Stimulated activated CD4-positive, alpha-beta T cell treated with anti-CD3 and anti-CD28 coated beads, Interleukin-15, amount 100 ng/mL, for 24 hours (primary cell): ENCODE measurements at regions not wholly inside any gene's neighbourhood (a gene's known extent, or its start where the extent isn't known, plus 50 kb on each side); places are given as distances from the start of the nearest gene placed in this dataset.
A peak's percentile ranks its signal among the peaks of the same experiment; 100 is the strongest.

ENCODE experiments used
- DNase-seq: peaks from one replicate; pipeline ENCODE4 v3.0.0-alpha.2; 2020

DNA sequence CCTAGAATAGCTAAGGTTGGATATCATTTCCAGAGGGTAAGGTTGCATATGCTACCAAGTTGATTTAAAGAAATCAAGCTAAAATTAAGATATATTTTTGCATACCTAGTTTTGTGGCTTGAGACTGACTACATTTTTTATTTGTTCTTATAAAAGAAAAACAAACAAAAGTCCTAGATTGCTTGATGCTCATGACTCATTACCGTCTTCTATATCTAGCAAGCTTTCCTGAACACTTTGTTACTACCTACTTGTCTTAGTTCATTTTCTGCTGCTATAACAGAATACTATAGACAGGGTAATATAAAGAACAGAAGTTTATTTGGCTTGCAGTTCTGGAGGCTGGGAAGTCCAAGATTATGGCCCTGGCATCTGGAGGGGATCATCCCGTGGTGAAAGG lies 152.1 kb upstream of the THRB start:
- DNase-seq, result no peak

DNA sequence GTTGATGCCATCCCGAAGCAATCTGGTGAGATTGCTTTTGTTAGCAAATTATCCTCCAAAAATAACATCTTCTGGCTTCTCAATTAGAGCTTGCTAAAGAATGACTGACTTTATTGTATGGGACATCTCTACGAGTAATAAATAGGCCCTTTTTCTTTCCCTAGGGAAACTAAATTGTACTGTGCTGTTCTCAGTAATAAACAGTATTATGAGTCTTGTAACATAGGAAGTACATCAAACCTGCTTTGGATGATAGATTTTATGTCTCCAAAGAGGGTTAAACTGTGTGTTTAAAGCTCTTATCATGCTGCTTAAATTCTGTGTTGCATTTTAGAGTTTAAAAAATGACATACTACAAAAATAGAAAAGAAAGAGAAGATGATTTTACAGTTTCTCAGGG lies 153.4 kb upstream of the THRB start:
- no peak for DNase-seq

DNA sequence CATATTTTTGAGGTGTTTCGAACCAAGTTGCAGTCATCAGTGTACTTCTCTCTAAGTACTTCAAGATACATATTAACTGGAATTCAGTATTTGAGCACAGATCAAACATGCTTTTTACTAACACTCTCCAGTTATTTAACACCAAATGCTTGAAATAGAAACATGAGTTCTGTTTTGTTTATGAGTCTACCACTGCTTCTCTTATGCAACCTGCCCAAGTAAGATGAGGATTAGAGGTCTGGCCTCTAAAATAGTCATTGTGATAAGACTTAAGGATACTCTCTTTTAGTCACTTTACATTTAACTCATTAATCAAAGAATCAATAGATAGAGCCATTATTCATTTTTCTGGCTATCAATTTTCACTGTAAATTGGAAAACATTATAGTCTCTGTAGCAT lies 156.2 kb upstream of the THRB start:
- no peak for DNase-seq

DNA sequence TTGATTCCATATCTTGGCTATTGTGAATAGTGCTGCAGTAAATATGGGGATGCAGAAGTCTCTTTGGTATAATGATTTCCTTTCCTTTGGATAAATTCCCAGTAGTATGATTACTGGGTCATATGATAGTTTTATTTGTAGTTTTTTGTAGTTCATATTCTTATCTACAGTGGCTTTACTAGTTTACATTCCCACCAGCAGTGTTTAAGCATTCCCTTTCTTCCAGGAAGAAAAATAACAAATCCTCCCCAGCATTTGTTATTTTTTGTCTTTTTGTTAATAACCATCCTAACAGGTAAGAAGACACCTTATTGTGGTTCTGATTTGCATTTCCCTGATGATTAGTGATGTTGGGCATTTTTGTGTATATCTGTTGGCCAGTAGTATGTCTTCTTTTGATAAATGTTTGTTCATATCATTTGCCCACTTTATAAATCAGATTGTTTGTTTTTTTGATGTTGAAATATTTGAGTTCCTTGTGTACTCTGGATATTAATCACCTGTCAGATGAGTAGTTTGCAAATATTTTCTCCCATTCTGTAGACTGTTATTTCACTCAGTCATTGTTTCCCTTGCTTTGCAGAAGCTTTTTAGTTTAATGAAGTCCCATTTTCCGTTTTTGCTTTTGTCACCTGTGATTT lies 163.3 kb upstream of the THRB start:
- DNase-seq, result no peak

DNA sequence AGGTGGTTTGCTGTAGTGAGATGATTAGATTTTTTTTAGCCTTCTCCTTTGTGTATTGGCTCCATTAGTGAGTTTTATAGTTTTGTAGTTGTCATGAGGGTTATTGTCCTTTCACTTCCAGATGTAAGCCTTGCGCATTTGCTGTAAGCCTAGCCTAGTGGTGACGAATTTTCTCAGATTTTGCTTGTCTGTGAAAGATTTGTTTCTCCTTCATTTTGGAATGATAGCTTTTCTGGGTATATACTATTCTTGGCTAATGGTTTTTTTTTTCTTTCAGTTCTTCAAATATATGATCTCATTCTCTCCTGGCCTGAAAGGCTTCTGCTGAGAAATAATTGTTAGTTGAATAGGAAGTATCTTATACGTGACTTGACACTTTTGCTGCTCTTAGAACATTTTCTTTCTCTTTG lies 166.5 kb upstream of the THRB start:
- no peak for DNase-seq

DNA sequence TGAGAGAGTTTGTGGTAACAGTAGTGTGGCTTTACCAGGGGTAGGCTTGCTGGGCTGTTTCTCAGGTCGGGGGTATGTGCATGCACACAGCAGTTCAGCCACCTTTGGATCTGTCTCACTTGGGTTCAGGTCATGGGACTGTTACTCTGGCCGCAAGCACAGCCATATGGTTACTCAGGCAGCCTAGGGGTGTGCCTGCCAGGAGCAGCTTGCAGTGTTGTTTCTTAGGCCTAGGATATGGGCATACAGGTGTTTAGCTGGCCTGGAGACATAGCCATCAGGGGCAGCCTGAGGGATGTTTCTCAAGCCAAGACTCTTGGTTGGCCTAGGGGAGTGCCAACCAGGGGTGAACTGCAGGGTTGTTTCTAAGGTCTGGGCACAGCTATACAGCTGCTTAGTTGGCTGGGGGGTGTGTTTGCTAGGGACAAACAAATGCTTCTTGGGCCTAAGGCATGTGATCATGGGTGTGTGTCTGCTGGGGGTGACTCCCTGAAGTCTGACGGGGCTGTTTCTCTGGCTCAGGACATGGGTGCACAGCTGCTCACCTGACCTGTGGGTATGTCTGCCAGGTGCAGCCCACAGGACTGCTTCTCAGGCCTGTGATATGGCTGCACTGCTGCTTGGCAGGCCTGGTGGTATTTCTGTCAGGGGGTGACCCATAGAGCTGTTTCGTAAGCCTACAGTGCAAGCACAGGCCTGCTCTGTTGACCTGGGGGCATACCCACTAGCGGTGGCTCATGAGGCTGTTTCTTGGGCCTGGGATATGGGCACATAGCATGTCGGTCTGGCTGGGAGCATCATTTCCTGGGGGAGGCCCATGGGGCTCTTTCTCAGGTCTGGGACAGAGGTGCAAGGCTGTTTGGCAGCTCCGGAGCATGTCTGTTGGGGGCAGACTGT lies 168.0 kb upstream of the THRB start:
- no peak for DNase-seq

DNA sequence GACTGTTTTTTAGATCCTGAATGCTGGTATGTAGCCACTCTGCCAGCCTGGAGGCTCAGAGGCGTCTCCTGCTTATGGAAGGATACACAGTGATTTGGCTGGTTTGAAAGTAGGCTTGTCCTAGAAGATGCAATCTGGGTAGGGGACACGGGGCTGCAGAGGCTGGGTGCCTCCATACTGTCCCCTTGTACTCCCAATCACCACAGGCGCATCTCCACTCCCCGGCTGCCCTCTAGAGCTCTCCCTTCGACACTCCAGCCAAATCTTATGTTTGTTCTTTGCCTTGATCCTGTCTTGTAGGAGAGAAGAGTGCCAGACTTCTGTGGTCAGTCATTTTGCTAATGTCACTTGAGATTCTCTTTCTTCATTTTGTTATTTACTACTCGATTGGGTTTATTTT lies 168.8 kb upstream of the THRB start:
- no peak for DNase-seq

DNA sequence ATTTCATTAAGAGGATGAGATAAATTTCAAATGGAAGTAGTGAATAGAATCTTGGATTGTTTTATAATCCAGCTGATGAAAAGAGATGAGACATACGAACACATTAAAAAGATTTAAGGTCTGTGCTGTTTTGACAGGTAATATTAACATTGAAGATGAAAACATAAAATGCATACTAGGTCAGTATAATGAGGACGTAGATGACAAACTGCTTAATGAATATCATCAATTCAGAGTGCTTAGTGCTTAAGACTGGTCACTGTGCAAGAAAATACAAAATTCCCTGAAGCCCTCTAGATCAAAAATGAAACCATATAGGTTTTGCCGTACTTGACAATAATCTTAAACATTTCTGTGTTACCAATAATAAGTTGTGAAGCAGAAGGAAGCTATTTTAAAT lies 173.4 kb upstream of the THRB start:
- DNase-seq, result no peak

DNA sequence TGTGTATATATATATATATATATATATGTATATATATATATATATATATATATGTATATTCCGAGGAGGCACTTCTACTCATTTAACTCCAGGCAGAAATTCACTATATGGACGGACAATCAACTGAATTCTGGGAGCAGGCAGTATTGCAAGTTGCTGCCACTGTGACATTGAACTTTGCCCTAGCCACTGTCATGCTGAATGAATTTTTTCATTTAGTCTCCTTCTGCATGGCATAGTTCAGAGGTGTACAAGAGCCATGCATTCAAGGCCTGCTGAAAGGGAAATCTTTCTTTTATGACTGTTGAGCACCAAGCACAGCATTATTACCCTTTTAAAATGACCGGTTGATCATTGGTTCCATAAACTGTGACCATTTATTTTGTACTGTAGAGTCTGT lies 176.2 kb upstream of the THRB start:
- no peak for DNase-seq

DNA sequence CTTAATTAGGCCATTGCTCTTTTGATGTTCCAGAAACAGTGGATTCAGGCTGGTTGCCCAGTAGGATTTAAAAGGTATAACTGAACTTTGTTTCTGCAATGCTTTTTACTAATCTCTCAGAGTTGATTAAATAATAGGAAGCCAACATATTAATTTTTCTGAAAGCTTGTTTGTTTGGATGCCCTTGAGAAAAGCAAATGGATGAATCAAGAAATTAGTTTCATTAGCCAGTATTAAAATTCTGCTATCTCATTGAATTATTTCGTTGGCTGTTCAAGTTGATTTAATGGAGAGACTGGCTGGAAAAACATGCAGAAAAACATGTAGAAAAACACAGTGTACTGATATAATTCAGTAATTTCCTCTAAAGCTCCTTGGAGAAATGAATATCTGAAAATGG lies 178.9 kb upstream of the THRB start:
- DNase-seq, result no peak

DNA sequence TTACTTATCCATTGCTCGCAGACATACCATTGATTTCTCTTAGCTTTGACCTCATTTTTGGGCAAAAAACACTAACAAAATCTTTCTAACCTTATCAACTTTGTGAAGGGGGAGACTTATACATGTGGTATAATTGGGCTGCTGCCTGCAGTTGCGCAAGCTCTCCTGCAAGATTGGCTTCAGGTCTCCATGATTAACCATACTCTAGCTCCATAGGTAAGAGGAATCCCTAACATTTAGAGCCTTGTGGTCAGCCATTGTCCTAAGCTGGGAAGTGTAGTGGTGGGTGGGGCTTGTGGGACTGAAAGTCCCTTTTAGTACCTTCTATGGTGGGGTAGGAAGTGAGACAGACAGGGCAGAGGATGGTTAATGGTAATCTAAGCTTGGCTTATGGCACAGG lies 179.6 kb upstream of the THRB start:
- no peak for DNase-seq

DNA sequence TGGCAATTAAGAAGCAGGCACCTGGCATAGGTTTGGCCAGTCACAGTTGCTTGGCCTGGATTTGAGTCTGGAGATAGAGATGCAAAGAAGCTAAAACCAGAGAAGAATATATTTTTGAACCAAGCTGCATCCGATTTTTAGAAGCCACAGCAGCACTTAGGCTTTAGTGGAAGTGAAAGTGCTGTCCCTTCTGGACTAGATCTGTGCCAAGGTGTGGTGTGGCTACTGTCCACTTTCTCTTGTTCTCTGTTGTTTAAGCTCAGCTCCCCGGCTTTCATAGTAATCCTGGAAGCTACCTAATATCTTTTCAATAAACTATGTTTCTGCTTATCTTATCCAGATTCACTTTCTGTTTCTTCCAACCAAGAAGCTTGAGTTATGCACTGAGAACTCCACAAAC lies 183.4 kb upstream of the THRB start:
- no peak for DNase-seq

DNA sequence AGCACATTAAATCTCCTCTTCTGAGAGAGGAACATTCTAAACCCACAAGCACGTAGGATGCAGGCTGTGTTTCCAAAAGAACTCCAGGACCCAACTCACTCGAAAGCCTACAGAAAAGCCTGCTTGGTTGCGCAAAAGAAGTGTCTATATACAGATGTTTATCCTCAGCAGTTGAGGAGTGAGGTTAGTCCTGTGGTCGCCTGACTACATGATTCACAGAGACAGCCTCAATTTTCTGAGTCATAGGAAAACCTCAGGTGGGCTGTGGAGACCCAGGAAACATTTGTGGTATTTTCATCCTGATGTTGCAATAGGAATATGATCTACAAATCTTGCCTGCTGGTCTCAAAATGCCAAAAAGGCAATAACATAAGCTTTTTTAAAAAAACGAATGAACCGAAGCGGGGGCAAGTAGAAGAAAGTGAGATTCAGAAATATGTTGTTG lies 183.8 kb upstream of the THRB start:
- DNase-seq, result peak; percentile 32

DNA sequence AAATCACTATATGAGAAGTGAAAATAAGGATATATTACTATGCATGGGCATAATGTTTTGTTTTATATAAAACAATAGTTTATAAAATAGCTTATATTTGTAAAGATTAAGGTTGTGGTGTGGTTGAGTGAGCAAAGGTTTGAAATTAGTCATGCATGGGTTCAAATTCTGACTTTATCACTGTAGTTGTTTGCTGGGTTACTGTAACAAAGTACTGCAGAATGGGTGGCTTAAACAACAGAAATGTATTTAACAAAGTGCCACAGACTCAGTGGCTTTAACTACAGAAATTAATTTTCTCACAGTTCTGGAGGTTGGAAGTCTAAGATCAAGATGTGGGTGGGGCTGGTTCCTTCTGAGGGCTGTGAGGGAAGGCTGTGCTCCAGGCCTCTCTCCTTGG lies 184.8 kb upstream of the THRB start:
- DNase-seq, result no peak

DNA sequence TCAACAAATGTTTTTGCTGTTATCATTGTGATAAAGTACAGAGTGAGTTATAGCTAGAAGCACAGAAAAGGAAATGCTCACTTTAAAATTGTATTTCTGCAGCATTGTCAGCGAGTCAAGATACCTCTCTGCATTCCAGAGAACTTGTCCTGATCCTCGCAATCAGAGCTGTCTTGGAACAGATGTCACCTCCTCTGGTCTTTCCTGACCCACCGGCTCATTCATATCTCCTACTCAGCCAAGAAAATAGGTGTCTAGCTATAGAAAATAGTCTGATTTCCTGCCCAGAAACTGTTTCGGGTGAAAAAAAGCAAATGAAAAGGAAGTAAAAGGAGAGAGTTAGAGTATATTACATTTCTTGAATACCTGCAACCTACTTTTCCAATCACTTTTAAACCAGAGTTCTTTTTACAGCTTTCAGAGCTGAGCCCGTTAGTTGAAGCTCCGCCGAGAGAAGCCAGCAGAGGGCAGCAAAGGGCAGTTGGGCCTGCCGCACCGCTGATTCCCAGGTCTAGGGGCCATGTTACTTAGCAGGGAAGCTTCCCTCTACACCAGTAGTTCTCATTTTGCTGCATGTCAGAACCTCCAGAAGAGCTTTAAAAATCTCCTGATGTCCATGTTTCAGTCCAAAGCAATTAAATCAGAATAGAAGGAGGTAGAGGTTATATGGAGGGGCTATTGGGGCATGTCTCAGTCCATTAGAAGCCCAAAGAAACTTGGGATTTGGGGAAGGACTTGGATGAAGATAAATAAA lies 185.7 kb upstream of the THRB start:
- peak; percentile 69 for DNase-seq

DNA sequence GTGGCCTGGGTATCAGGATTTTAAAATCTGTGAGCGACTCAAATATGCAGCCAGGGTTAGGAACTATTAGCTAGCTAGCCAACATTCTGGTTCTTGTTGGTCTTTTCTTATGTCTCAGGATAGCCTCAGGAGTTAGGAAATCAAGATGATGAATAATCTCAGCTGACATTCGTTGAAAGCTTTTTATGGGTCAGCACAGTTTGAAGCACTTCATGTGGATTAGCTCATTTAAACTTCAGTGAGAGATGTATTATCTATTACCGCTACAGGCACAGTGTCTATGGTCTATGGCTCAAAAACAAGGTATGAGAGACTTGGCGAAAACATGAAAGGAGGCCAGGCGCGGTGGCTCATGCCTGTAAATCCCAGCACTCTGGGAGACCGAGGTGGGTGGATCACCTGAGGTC lies 187.5 kb upstream of the THRB start:
- DNase-seq, result no peak

DNA sequence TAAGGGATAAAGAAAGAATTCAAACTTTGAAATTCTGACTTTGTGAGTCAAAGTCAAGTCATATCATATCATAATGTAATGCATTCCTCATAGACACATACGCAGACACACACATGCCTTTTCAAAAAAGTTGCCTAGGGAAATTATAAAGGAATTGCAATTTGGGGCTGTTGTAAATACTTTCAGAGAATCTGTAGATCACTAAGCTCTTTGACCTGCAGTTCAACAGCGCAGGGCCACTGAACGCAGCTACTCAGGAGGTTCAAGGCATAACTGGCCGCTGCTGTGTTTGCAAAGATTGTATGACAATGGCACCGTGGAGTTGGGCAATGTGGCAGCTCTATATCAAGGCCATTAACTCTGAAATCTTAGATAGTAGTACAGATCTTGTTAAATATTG lies 188.4 kb upstream of the THRB start:
- no peak for DNase-seq

DNA sequence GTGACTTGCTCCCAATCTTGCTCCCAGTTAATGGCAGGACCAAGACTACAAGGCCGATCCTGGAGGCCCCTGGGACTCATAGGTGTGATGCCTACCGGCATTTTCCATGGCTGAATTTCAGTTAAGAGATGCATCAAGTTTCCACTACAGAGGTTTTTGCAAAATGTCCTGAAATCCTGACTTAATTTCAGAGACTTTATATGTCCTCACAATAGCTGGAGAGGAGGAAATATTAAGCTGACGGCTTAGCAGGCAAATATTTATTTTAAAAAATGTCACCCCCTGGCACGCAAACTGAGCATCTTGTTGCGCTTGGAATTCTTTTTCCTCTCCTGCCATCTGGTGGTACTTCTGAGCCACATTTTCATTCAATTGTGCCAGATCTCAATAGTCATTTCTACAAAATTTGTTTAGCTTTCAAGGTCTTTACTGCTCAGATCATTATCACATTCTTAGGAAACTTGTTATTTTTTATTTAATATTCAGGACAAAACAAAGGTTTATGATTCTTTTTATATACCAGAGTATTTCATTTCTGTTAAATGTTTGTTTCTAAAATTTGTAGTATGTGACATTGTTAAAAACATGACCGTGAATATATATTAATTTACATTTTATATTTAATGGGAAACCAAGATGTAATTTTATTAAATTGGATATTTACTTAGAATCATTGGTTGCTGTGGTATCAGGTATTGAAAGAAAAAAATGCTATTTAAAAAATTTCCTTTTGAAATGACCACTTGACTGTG lies 189.2 kb upstream of the THRB start:
- DNase-seq, result no peak

DNA sequence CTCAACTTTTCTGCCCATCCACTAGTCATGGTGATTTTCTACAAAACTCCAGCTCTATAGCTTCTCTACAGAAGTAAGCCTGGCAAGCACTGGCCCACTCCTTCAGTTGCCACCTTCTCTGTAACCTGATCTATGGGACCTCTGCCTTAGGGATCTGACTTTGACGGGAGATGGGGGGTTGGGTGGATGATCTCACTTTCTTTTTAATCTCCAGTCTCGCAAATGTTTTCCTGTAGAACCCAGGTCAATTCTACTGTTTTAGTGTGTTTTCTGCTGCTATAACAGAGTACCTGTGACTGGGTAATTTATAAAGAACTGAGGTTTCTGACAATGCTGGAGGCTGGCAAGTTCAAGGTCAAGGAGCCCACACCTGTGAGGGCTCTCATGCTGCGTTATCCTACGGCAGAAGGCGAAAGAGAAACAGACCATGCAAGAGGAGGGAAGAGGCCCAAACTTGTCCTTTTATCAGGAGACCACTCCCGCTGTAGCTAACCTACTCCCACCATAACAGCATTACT lies 189.9 kb upstream of the THRB start:
- DNase-seq, result no peak

DNA sequence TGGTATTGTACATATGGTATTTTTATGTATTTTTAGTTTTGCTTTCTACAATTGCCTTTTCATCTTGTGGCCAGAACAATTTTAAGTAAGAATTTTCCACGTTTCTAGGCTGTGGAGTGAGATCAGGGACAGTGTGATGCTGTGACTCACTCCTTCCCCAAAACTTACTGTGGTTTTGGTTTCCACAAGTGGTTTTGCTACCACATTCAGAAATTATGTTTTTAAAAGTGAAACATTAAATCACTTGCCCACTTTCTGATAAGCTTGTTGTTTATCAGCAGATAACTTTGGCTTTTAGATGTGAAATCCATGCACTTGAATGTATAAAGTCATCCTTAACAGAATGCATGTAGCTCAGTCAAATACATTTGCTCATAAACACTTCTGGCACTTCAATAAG lies 192.2 kb upstream of the THRB start:
- peak; percentile 14 for DNase-seq

DNA sequence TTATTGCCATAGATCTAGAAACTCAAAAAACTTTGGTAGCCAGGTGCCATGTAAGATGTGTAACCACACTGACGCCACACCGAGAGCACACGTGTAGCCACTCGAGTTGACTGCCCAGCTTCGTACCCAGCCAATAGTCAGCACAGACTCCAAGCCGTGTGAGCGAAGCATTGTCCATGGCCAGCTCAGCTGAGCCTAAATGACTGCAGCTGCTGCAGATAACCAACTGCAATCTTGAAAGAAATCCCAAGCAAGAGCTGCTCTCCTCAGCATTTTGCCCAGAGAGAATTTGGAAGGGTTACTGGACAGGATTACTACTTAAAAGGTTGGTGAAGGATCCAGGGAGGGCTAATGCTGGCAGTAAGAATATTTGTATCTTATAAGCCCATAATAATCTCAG lies 193.0 kb upstream of the THRB start:
- DNase-seq, result no peak

DNA sequence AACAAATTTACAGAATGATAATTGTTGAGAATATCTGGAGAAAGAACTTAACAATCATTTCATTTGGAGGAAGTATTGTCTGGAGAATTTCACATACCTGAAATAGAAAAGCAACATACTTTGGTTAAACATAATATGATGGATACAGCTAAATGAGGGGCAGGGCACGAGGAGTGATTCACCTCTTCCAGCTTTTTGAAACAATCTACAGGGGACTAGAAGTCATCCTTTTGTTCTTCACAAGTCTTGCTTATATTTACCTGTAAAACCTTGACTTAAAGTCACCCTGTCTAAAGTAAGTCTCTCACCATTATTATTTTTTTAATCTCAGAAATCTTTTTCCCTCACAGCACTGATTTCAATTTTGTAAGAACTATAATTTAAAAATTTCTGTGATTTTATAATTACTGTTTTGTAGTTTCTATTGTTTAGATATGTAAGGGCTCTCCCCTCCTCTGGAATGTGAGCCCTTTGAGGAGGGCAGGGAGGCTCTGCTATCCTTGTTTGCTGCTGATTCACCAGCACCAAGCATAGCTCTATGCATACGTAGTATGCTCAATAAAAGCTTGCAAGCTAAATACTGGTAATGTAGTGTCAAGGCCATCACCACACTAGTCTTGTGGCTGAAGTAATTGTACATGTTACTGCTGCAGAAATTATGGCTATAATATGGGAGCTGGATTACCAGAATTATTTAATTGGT lies 193.9 kb upstream of the THRB start:
- DNase-seq, result no peak
